ENCODE measurements at regions not wholly inside any gene's neighbourhood (a gene's known extent, or its start where the extent isn't known, plus 50 kb on each side); places are given as distances from the start of the nearest gene placed in this dataset.
"Not testable (repeated sequence)": the region's sequence is repeated elsewhere in the genome, so short reads cannot be mapped to it uniquely, and the experiment has no call there.

GRCh38 chr5:130400091-130400490, 495.8 kb downstream of the CHSY3 start:
- no peaks in the 10 kb centered on the region for H3K4me1 ChIP-seq (ENCODE audit: insufficient read depth, low read length, poor library complexity, severe bottlenecking)
- H3K4me3 ChIP-seq (ENCODE audit: low read length, poor library complexity, severe bottlenecking): no peak overlapping the region
- H3K36me3 ChIP-seq (ENCODE audit: insufficient read depth, low read length): no peaks in the 10 kb centered on the region
- no peak overlapping the region for H2AFZ ChIP-seq (ENCODE audit: low read length)
- H3K9ac ChIP-seq (ENCODE audit: low read depth, low read length, poor library complexity, severe bottlenecking): no peak overlapping the region
- H3K79me2 ChIP-seq (ENCODE audit: insufficient read depth, low read length): no peaks in the 10 kb centered on the region
- TF ChIP-seq, protein P1, sequence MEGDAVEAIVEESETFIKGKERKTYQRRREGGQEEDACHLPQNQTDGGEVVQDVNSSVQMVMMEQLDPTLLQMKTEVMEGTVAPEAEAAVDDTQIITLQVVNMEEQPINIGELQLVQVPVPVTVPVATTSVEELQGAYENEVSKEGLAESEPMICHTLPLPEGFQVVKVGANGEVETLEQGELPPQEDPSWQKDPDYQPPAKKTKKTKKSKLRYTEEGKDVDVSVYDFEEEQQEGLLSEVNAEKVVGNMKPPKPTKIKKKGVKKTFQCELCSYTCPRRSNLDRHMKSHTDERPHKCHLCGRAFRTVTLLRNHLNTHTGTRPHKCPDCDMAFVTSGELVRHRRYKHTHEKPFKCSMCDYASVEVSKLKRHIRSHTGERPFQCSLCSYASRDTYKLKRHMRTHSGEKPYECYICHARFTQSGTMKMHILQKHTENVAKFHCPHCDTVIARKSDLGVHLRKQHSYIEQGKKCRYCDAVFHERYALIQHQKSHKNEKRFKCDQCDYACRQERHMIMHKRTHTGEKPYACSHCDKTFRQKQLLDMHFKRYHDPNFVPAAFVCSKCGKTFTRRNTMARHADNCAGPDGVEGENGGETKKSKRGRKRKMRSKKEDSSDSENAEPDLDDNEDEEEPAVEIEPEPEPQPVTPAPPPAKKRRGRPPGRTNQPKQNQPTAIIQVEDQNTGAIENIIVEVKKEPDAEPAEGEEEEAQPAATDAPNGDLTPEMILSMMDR (conservative IDR thresholded peaks at IDR 0.05; ENCODE audit: low read length): no peak
- TF ChIP-seq EZH2phosphoT487 (IDR thresholded peaks at IDR 0.05; ENCODE audit: borderline replicate concordance): no peak
- no peaks in the 10 kb centered on the region for H3F3A ChIP-seq (ENCODE audit: low read depth)
- H3K9me3 ChIP-seq (ENCODE audit: insufficient read depth, low read depth, low read length): no peaks in the 10 kb centered on the region
- H3K27me3 ChIP-seq (ENCODE audit: insufficient read depth, low read length, poor library complexity, severe bottlenecking): no peaks in the 10 kb centered on the region
- no peaks in the 10 kb centered on the region for H4K20me1 ChIP-seq (ENCODE audit: insufficient read depth, low read length, poor library complexity, severe bottlenecking)
- no peak overlapping the region for H3K4me2 ChIP-seq (ENCODE audit: low read depth, low read length, poor library complexity, severe bottlenecking)
- no peaks in the 10 kb centered on the region for H3K9me2 ChIP-seq (replicated peaks; ENCODE audit: low read depth, low read length)

- Histone ChIP-seq H3K4me2 (ENCODE audit: low read depth, low read length, poor library complexity, severe bottlenecking) (no peak overlapping the region), H3K36me3 (ENCODE audit: insufficient read depth, low read length) (no peaks in the 10 kb centered on the region), H3K79me2 (ENCODE audit: insufficient read depth, low read length) (no peaks in the 10 kb centered on the region), H3K27me3 (ENCODE audit: insufficient read depth, low read length, poor library complexity, severe bottlenecking) (no peaks in the 10 kb centered on the region), H3K9me3 (ENCODE audit: insufficient read depth, low read depth, low read length) (no peaks in the 10 kb centered on the region), H2AFZ (ENCODE audit: low read length) (no peak overlapping the region), H4K20me1 (ENCODE audit: insufficient read depth, low read length, poor library complexity, severe bottlenecking) (no peaks in the 10 kb centered on the region), H3K4me1 (ENCODE audit: insufficient read depth, low read length, poor library complexity, severe bottlenecking) (no peaks in the 10 kb centered on the region), H3F3A (ENCODE audit: low read depth) (no peaks in the 10 kb centered on the region), H3K4me3 (ENCODE audit: low read length, poor library complexity, severe bottlenecking) (no peak overlapping the region), H3K9ac (ENCODE audit: low read depth, low read length, poor library complexity, severe bottlenecking) (no peak overlapping the region), H3K9me2 (replicated peaks; ENCODE audit: low read depth, low read length) (no peaks in the 10 kb centered on the region)
- TF ChIP-seq, protein P1 (conservative IDR thresholded peaks at IDR 0.05; ENCODE audit: low read length): no peak
- TF ChIP-seq EZH2phosphoT487 (IDR thresholded peaks at IDR 0.05; ENCODE audit: borderline replicate concordance): no peak
Measured at GRCh38 chr5:130398825-130399224, 494.6 kb downstream of the CHSY3 start.

DNA sequence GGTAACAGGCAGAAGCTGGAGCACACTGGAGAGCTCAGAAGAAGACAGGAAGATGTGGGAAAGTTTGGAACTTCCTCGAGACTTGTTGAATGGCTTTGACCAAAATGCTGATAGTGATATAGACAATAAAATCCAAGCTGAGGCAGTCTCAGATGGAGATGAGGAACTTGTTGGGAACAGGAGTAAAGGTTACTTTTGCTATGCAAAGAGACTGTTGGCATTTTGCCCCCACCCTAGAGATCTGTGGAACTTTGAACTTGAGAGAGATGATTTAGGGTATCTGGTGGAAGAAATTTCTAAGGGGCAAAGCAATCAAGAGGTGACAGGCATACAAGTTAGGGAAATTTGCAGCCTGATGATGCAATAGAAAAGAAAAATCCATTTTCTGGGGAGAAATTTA, 493.5 kb downstream of the CHSY3 start:
- not testable (repeated sequence) for H3K36me3 ChIP-seq (ENCODE audit: insufficient read depth, low read length); H3K9ac ChIP-seq (ENCODE audit: low read depth, low read length, poor library complexity, severe bottlenecking); H3K4me1 ChIP-seq (ENCODE audit: insufficient read depth, low read length, poor library complexity, severe bottlenecking); H3K9me3 ChIP-seq (ENCODE audit: insufficient read depth, low read depth, low read length); H3K4me2 ChIP-seq (ENCODE audit: low read depth, low read length, poor library complexity, severe bottlenecking); H3K79me2 ChIP-seq (ENCODE audit: insufficient read depth, low read length); H3K9me2 ChIP-seq (replicated peaks; ENCODE audit: low read depth, low read length); H3K4me3 ChIP-seq (ENCODE audit: low read length, poor library complexity, severe bottlenecking); H3F3A ChIP-seq (ENCODE audit: low read depth); H4K20me1 ChIP-seq (ENCODE audit: insufficient read depth, low read length, poor library complexity, severe bottlenecking); H3K27me3 ChIP-seq (ENCODE audit: insufficient read depth, low read length, poor library complexity, severe bottlenecking); H2AFZ ChIP-seq (ENCODE audit: low read length)

DNA sequence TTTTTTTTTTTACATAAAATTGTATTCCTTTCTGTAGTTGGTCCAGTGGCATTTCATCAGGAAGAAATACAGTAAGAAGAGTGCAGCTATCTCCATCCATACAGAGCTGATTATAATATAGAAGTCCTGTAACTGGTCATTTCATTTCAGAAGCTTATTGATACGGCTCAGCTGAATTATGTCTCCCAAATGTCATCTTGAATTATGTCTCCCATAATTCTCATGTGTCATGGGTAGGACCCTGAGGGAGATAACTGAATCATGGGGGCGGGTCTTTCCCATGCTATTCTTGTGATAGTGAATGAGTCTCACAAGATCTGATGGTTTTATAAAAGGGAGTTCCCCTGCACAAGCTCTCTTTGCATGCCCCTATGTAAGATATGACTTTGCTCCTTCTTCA, 492.9 kb downstream of the CHSY3 start:
- no peak overlapping the region for H3K4me2 ChIP-seq (ENCODE audit: low read depth, low read length, poor library complexity, severe bottlenecking)
- H3K9me2 ChIP-seq (replicated peaks; ENCODE audit: low read depth, low read length): no peaks in the 10 kb centered on the region
- no peaks in the 10 kb centered on the region for H3K36me3 ChIP-seq (ENCODE audit: insufficient read depth, low read length)
- TF ChIP-seq, protein P1 (conservative IDR thresholded peaks at IDR 0.05; ENCODE audit: low read length): no peak
- no peak for TF ChIP-seq EZH2phosphoT487 (IDR thresholded peaks at IDR 0.05; ENCODE audit: borderline replicate concordance)
- no peak overlapping the region for H2AFZ ChIP-seq (ENCODE audit: low read length)
- no peaks in the 10 kb centered on the region for H4K20me1 ChIP-seq (ENCODE audit: insufficient read depth, low read length, poor library complexity, severe bottlenecking)
- H3K9me3 ChIP-seq (ENCODE audit: insufficient read depth, low read depth, low read length): no peaks in the 10 kb centered on the region
- no peaks in the 10 kb centered on the region for H3F3A ChIP-seq (ENCODE audit: low read depth)
- H3K27me3 ChIP-seq (ENCODE audit: insufficient read depth, low read length, poor library complexity, severe bottlenecking): no peaks in the 10 kb centered on the region
- H3K4me1 ChIP-seq (ENCODE audit: insufficient read depth, low read length, poor library complexity, severe bottlenecking): no peaks in the 10 kb centered on the region
- H3K4me3 ChIP-seq (ENCODE audit: low read length, poor library complexity, severe bottlenecking): no peak overlapping the region
- no peaks in the 10 kb centered on the region for H3K79me2 ChIP-seq (ENCODE audit: insufficient read depth, low read length)
- H3K9ac ChIP-seq (ENCODE audit: low read depth, low read length, poor library complexity, severe bottlenecking): no peak overlapping the region

- H3K9ac ChIP-seq (ENCODE audit: low read depth, low read length, poor library complexity, severe bottlenecking); H4K20me1 ChIP-seq (ENCODE audit: insufficient read depth, low read length, poor library complexity, severe bottlenecking); H3K4me2 ChIP-seq (ENCODE audit: low read depth, low read length, poor library complexity, severe bottlenecking); H3F3A ChIP-seq (ENCODE audit: low read depth); H3K9me3 ChIP-seq (ENCODE audit: insufficient read depth, low read depth, low read length); H2AFZ ChIP-seq (ENCODE audit: low read length); H3K79me2 ChIP-seq (ENCODE audit: insufficient read depth, low read length); H3K4me3 ChIP-seq (ENCODE audit: low read length, poor library complexity, severe bottlenecking); H3K36me3 ChIP-seq (ENCODE audit: insufficient read depth, low read length); H3K9me2 ChIP-seq (replicated peaks; ENCODE audit: low read depth, low read length); H3K27me3 ChIP-seq (ENCODE audit: insufficient read depth, low read length, poor library complexity, severe bottlenecking); H3K4me1 ChIP-seq (ENCODE audit: insufficient read depth, low read length, poor library complexity, severe bottlenecking): not testable (repeated sequence)
Measured at GRCh38 chr5:130391727-130392264, 487.5 kb downstream of the CHSY3 start.
